ENCODE measurements at regions not wholly inside any gene's neighbourhood (a gene's known extent, or its start where the extent isn't known, plus 50 kb on each side); places are given as distances from the start of the nearest gene placed in this dataset.
A peak's percentile ranks its signal among the peaks of the same experiment; 100 is the strongest.

DNA sequence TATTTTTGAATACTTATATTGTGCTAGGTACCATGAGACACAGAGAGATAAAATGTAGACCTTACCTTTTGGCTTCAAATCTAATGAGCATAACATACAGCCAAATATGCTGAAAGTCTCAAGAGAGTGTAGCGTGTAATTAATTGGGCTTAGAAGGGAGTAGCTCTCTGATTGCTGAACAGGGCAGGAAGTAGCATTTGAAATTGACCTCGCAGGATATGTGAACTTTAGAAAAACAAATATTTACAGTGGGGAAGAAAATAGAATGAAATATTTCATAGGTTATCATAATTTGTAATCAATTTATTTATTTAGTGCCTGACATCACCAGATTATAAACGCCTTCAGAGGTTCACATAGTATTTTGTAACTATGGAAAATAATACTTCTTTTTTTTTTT lies 327.1 kb downstream of the RFC3 start:
- Histone ChIP-seq H3K4me1 (replicated peaks in 1 of 2) (no peaks in the 10 kb centered on the region), H3K27ac (peak overlapping the region in 1 of 5 donors; percentile 2), H3K36me3 (replicated peaks in 1 of 2) (no peaks in the 10 kb centered on the region), H3K4me3 (no peak overlapping the region), H3K27me3 (no peaks in the 10 kb centered on the region), H3K9me3 (replicated peaks in 1 of 3) (no peaks in the 10 kb centered on the region)
- intact Hi-C loops (cut with DNase I), result no loop called here
- TF ChIP-seq, protein P1, sequence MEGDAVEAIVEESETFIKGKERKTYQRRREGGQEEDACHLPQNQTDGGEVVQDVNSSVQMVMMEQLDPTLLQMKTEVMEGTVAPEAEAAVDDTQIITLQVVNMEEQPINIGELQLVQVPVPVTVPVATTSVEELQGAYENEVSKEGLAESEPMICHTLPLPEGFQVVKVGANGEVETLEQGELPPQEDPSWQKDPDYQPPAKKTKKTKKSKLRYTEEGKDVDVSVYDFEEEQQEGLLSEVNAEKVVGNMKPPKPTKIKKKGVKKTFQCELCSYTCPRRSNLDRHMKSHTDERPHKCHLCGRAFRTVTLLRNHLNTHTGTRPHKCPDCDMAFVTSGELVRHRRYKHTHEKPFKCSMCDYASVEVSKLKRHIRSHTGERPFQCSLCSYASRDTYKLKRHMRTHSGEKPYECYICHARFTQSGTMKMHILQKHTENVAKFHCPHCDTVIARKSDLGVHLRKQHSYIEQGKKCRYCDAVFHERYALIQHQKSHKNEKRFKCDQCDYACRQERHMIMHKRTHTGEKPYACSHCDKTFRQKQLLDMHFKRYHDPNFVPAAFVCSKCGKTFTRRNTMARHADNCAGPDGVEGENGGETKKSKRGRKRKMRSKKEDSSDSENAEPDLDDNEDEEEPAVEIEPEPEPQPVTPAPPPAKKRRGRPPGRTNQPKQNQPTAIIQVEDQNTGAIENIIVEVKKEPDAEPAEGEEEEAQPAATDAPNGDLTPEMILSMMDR (IDR thresholded peaks at IDR 0.05), result no peak
- no peak for TF ChIP-seq POLR2A (IDR thresholded peaks at IDR 0.05)
- DNase-seq, result no peak
- 64 to 69% (median 67%) methylated on average over 3 of the region's 3 CpGs for WGBS, 4 donors

DNA sequence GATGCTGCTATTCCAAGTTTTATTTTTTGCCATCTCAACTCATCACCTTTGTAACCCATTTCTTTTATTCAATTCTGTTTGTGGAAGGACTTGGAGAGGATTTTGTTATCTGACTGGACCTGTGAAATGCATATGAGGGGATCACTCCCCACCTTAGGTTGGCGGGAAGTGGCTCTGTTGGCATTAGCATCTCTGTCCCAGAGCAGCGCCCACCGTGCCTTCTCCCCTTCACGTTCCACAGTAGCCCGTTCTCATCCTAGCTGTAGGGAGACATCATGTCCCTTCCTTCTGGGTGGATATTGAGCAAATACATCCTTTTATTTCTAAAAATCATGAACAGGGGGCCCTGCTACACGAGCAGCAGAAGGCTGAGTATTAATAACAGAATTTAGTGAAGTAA lies 330.4 kb downstream of the RFC3 start:
- no peak for DNase-seq
- 78 to 98% (median 95%) methylated on average over 6 of the region's 6 CpGs for WGBS, 4 donors
- no peak overlapping the region for H3K27ac ChIP-seq
- H3K4me3 ChIP-seq, result no peak overlapping the region
- no peaks in the 10 kb centered on the region for H3K4me1 ChIP-seq (replicated peaks in 1 of 2)
- intact Hi-C loops (cut with DNase I), result no loop called here
- TF ChIP-seq, protein P1 (IDR thresholded peaks at IDR 0.05), result no peak
- no peak for TF ChIP-seq POLR2A (IDR thresholded peaks at IDR 0.05)
- H3K36me3 ChIP-seq (replicated peaks in 1 of 2), result no peaks in the 10 kb centered on the region
- no peaks in the 10 kb centered on the region for H3K9me3 ChIP-seq (replicated peaks in 1 of 3)
- H3K27me3 ChIP-seq, result no peaks in the 10 kb centered on the region

DNA sequence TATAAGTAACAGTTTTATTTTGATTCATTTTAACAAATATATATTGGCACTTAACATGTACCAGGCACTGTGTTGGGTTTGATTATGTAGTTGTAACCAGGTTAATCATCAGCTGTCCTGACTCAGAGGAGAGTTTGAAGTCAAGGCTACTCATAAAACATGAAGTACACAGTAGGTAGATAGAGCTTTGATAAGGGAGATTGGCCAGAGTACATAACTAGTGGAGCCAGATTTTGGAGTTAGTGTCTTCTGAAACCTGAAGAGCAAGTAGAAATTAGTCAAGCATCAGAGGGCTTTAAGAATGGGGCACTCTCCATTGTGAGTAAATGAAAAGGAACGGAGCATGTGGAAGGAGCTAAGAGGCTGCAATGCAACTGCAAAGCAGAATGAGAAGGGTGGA lies 333.9 kb downstream of the RFC3 start:
- no peaks in the 10 kb centered on the region for H3K36me3 ChIP-seq (replicated peaks in 1 of 2)
- TF ChIP-seq, protein P1 (IDR thresholded peaks at IDR 0.05), result no peak
- TF ChIP-seq POLR2A (IDR thresholded peaks at IDR 0.05), result no peak
- intact Hi-C loops (cut with DNase I), result no loop called here
- WGBS, 4 donors, result 95 to 100% (median 98%) methylated on average over 1 of the region's 1 CpG
- H3K4me3 ChIP-seq, result no peak overlapping the region
- H3K27ac ChIP-seq, result no peak overlapping the region
- H3K9me3 ChIP-seq (replicated peaks in 1 of 3), result no peaks in the 10 kb centered on the region
- H3K27me3 ChIP-seq, result no peaks in the 10 kb centered on the region
- DNase-seq, result no peak
- H3K4me1 ChIP-seq (replicated peaks in 1 of 2), result peaks cover 5 to 7% of the 10 kb centered on the region in 2 donors

DNA sequence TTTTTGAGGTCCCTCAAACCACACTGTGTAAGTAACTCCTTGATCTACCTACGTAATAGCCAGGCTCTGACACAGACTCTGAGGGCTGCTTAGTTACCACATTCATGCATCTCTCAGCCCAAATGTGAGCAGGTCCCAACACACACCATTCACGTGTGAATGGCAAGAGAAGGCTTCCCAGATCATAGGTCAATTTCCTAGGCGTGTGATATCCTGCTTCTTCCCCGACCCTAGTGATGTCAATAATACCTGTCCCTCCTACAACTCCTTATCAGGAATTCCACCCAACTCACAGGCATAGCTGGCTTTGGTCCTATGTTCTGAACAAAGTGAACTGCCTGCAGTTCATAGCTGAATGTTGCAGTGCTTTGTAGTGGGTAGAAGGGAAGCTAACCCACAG lies 334.5 kb downstream of the RFC3 start:
- Histone ChIP-seq H3K27me3 (no peaks in the 10 kb centered on the region), H3K36me3 (replicated peaks in 1 of 2) (no peaks in the 10 kb centered on the region), H3K9me3 (replicated peaks in 1 of 3) (no peaks in the 10 kb centered on the region), H3K27ac (no peak overlapping the region), H3K4me1 (replicated peaks in 1 of 2) (peaks cover 10 to 12% of the 10 kb centered on the region in 2 donors), H3K4me3 (no peak overlapping the region)
- 92 to 100% (median 95%) methylated on average over 4 of the region's 4 CpGs for WGBS, 4 donors
- intact Hi-C loops (cut with DNase I), result no loop called here
- TF ChIP-seq, protein P1 (IDR thresholded peaks at IDR 0.05), result no peak
- TF ChIP-seq POLR2A (IDR thresholded peaks at IDR 0.05), result no peak
- no peak for DNase-seq
